Panc1 (cell line): ENCODE measurements at regions not wholly inside any gene's neighbourhood (a gene's known extent, or its start where the extent isn't known, plus 50 kb on each side); places are given as distances from the start of the nearest gene placed in this dataset.

Source experiments
- ATAC-seq: fragments of 200-7000 bp; cut with Tn5 transposase; 2 replicates; pipeline ENCODE4 v1.9.1; 2020; ENCODE audit warnings: mild to moderate bottlenecking, moderate library complexity
- BruUV-seq: library from RNA; stranded (reverse); fragments of 400-500 nt; replicated peaks from 2 replicates; lab custom pipeline; 2021; lab: Mats Ljungman, UMichigan
- CTCF ChIA-PET: fragments of 300-600 bp; sonication (Branson Sonifier 250); formaldehyde crosslinking; loops from one replicate; lab custom pipeline; 2022; ENCODE audit warnings: antibody characterized with exemption; lab: Charles Lee
- POLR2A ChIA-PET: fragments of 300-600 bp; sonication (Branson Sonifier 250); formaldehyde crosslinking; loops from one replicate; lab custom pipeline; 2022; ENCODE audit warnings: antibody characterized with exemption; lab: Charles Lee
- DNase-seq: peaks from one replicate; pipeline ENCODE4 v3.0.0-alpha.2; 2010; ENCODE audit warnings: low read depth, low spot score
- H3K27ac ChIP-seq: 2 replicates; pipeline ENCODE4 v1.5.1; 2011; ENCODE audit warnings: mild to moderate bottlenecking, low read length, inconsistent platforms
- H3K27me3 ChIP-seq: fragments of 200-500 bp; sonication (Bioruptor generic); 2 replicates; pipeline ENCODE4 v1.6.0; 2014; ENCODE audit warnings: low read length, inconsistent platforms; ENCODE audit not compliant: control insufficient read depth, insufficient read depth
- H3K36me3 ChIP-seq: fragments of 200-500 bp; sonication (Bioruptor generic); 2 replicates; pipeline ENCODE4 v1.5.1; 2014; ENCODE audit warnings: inconsistent platforms, mild to moderate bottlenecking, low read length, moderate library complexity; ENCODE audit not compliant: control insufficient read depth, insufficient read depth
- H3K4me1 ChIP-seq: 2 replicates; pipeline ENCODE4 v1.5.1; 2011; ENCODE audit warnings: inconsistent platforms, mild to moderate bottlenecking, low read length, moderate library complexity; ENCODE audit not compliant: control insufficient read depth, insufficient read depth
- H3K4me3 ChIP-seq, 2 experiments: 2 replicates each; pipeline ENCODE4 v1.5.1; 2011 to 2012; ENCODE audit warnings: low read depth in 2 of 2, low read length in 2 of 2, mild to moderate bottlenecking in 2 of 2, inconsistent platforms in 1 of 2, moderate library complexity in 1 of 2
- H3K9me3 ChIP-seq: fragments of 200-500 bp; sonication (Bioruptor generic); 2 replicates; pipeline ENCODE4 v1.5.1; 2014; ENCODE audit warnings: low read depth, mild to moderate bottlenecking, inconsistent platforms, low read length, moderate library complexity; ENCODE audit not compliant: control insufficient read depth, insufficient read depth
- CTCF ChIP-seq: fragments of 450-650 bp; IDR thresholded peaks from 2 replicates; pipeline ENCODE4 v1.5.1; 2017; ENCODE audit warnings: mild to moderate bottlenecking
- POLR2AphosphoS5 ChIP-seq: IDR thresholded peaks from 2 replicates; pipeline ENCODE4 v1.6.1; 2012; ENCODE audit warnings: mild to moderate bottlenecking, low read depth, low read length, moderate library complexity
- REST ChIP-seq, 2 experiments: IDR thresholded peaks; 2 replicates each; pipeline ENCODE4 v1.6.1; 2011 to 2012; ENCODE audit warnings: low read depth in 2 of 2, control low read depth in 1 of 2, low read length in 1 of 2, mild to moderate bottlenecking in 1 of 2, moderate library complexity in 1 of 2; ENCODE audit not compliant: insufficient read depth in 1 of 2
- SIN3A ChIP-seq: IDR thresholded peaks from 2 replicates; pipeline ENCODE4 v1.6.1; 2012; ENCODE audit warnings: low read depth, mild to moderate bottlenecking, low read length, moderate library complexity, borderline replicate concordance; ENCODE audit not compliant: insufficient read depth
- TCF7L2 ChIP-seq: IDR thresholded peaks from 2 replicates; pipeline ENCODE4 v1.6.1; 2011; ENCODE audit warnings: mild to moderate bottlenecking, low read depth, low read length, inconsistent platforms
- in situ Hi-C: cut with HindIII; loops from 2 replicates; pipeline ENCODE4 v1.10.0; 2016; ENCODE audit warnings: low sequenced_read_pairs, low pct_unique_long_range_greater_than_20kb
- intact Hi-C: fragments of 100-400 bp; cut with micrococcal nuclease; formaldehyde crosslinking; loops from one replicate; pipeline ENCODE4 v1.10.0; 2022; ENCODE audit not compliant: unreplicated experiment

- H3K27me3 ChIP-seq, result no peaks in the 10 kb centered on the region
- in situ Hi-C loops (no loop called here), intact Hi-C loops (no loop called here)
- no peaks in the 10 kb centered on the region for H3K9me3 ChIP-seq
- ChIA-PET CTCF (interaction anchor here (0.6 kb wide), 1 partner anchor 51 kb away, joined by 5 read pairs; no protein-coding TSS in a partner anchor), POLR2A (no interaction called here)
- no TSS peak for BruUV-seq
- TF ChIP-seq TCF7L2 (no peak), SIN3A (no peak), REST (IDR thresholded peaks at IDR 0.05; ENCODE audit: insufficient read depth in 1 of 2, low read depth in 2 of 2, low read length in 1 of 2) (no peak), CTCF (no peak)
- ATAC-seq, result no peak
- no peaks in the 10 kb centered on the region for H3K36me3 ChIP-seq
- DNase-seq, result no peak
- H3K4me3 ChIP-seq, result no peak overlapping the region
- H3K27ac ChIP-seq, result no peak overlapping the region
- H3K4me1 ChIP-seq, result no peaks in the 10 kb centered on the region
These were observed 95.4 kb upstream of the AGBL1 start for GRCh38 chr15:85984241-85984640.

GRCh38 chr15:85986116-85986515, 93.6 kb upstream of the AGBL1 start:
- BruUV-seq, result no TSS peak
- Histone ChIP-seq H3K4me3 (no peak overlapping the region), H3K27ac (no peak overlapping the region), H3K27me3 (no peaks in the 10 kb centered on the region), H3K4me1 (no peaks in the 10 kb centered on the region), H3K36me3 (no peaks in the 10 kb centered on the region), H3K9me3 (no peaks in the 10 kb centered on the region)
- ChIA-PET POLR2A (no interaction called here), CTCF (no interaction called here)
- intact Hi-C loops, result no loop called here
- TF ChIP-seq REST (IDR thresholded peaks at IDR 0.05; ENCODE audit: insufficient read depth in 1 of 2, low read depth in 2 of 2, low read length in 1 of 2) (no peak), TCF7L2 (no peak), POLR2AphosphoS5 (no peak), SIN3A (no peak), CTCF (no peak)
- ATAC-seq (no peak), DNase-seq (no peak)
- in situ Hi-C loops, result no loop called here
